WTC11 (cell line): ENCODE measurements at regions not wholly inside any gene's neighbourhood (a gene's known extent, or its start where the extent isn't known, plus 50 kb on each side); places are given as distances from the start of the nearest gene placed in this dataset.
"Not testable (repeated sequence)": the region's sequence is repeated elsewhere in the genome, so short reads cannot be mapped to it uniquely, and the experiment has no call there.

Experiments used
- CTCF ChIP-seq: fragments of 200-600 bp; IDR thresholded peaks from 2 replicates; pipeline ENCODE4 v1.8.0; 2022; ENCODE audit warnings: antibody characterized with exemption
- IRF1 ChIP-seq: sonication (generic); formaldehyde crosslinking; IDR thresholded peaks from 2 replicates; pipeline ENCODE4 v1.8.0; 2023; ENCODE audit warnings: missing genetic modification reagents
- NR2C2 ChIP-seq: sonication (generic); formaldehyde crosslinking; IDR thresholded peaks from 2 replicates; pipeline ENCODE4 v1.8.0; 2022; ENCODE audit warnings: mild to moderate bottlenecking, missing genetic modification reagents
- SMAD4 ChIP-seq: sonication (generic); formaldehyde crosslinking; IDR thresholded peaks from 2 replicates; pipeline ENCODE4 v1.8.0; 2022; ENCODE audit warnings: mild to moderate bottlenecking, missing genetic modification reagents
- TEAD4 ChIP-seq: sonication (generic); formaldehyde crosslinking; IDR thresholded peaks from 2 replicates; pipeline ENCODE4 v1.8.0; 2022; ENCODE audit warnings: mild to moderate bottlenecking, missing genetic modification reagents
- ZNF138 ChIP-seq: sonication (generic); formaldehyde crosslinking; conservative IDR thresholded peaks from 2 replicates; pipeline ENCODE4 v1.8.1; 2022; ENCODE audit warnings: mild to moderate bottlenecking, moderate library complexity, missing genetic modification reagents

- TF ChIP-seq NR2C2 (CRISPR knock-in tag); CTCF; TEAD4 (CRISPR knock-in tag); IRF1; SMAD4 (CRISPR knock-in tag); ZNF138 (CRISPR knock-in tag): not testable (repeated sequence)
Measured at GRCh38 chr2:89828961-89829631, 1137.6 kb downstream of the RPIA start.
